HCT116 (cell line): ENCODE measurements at regions not wholly inside any gene's neighbourhood (a gene's known extent, or its start where the extent isn't known, plus 50 kb on each side); places are given as distances from the start of the nearest gene placed in this dataset.

Source experiments
- ATAC-seq: fragments of 200-7000 bp; cut with Tn5 transposase; 2 replicates; pipeline ENCODE4 v1.9.1; 2020; ENCODE audit warnings: mild to moderate bottlenecking, moderate library complexity
- BruUV-seq: library from RNA; stranded (reverse); fragments of 400-500 nt; replicated peaks from 2 replicates; lab custom pipeline; 2021; lab: Mats Ljungman, UMichigan
- CTCF ChIA-PET: fragments of 300-600 bp; sonication (Branson Sonifier 250); formaldehyde crosslinking; loops from one replicate; lab custom pipeline; 2021; ENCODE audit warnings: antibody characterized with exemption; lab: Charles Lee
- POLR2A ChIA-PET: fragments of 300-600, 350-600 bp; sonication (Branson Sonifier 250); formaldehyde crosslinking; loops from one replicate; lab custom pipeline; 2021; ENCODE audit warnings: antibody characterized with exemption; lab: Charles Lee
- RAD21 ChIA-PET, 2 experiments: fragments of 300-600 bp; sonication (Branson Sonifier 250); formaldehyde crosslinking; loops; one replicate each; lab custom pipeline; 2023; ENCODE audit warnings: low total read pairs in 2 of 2; ENCODE audit not compliant: uncharacterized antibody in 2 of 2, unreplicated experiment in 2 of 2, low non-redundant PET in 1 of 2; lab: Charles Lee
- DNase-seq: peaks from one replicate; pipeline ENCODE4 v3.0.0-alpha.2; 2010; ENCODE audit warnings: low read depth, low spot score
- H2AFZ ChIP-seq: fragments of 200-600 bp; shearing (Covaris generic), sonication (generic); 2 replicates; pipeline ENCODE4 v1.6.1; 2017; ENCODE audit warnings: low read depth, mixed run types, mixed read lengths, antibody characterized with exemption, low read length; ENCODE audit not compliant: poor library complexity, severe bottlenecking
- H3K27ac ChIP-seq: 2 replicates; pipeline ENCODE4 v1.5.1; 2012; ENCODE audit warnings: low read depth, low read length
- H3K27me3 ChIP-seq: fragments of 200-600 bp; sonication (generic); 2 replicates; pipeline ENCODE4 v1.6.1; 2016; ENCODE audit warnings: mixed run types, low read length, mixed read lengths; ENCODE audit not compliant: insufficient read depth
- H3K36me3 ChIP-seq, 2 experiments: fragments of 200-500 bp in 1 of 2; fragments of 200-600 bp in 1 of 2; sonication (Bioruptor generic) in 1 of 2; sonication (generic) in 1 of 2; 2 replicates each; pipeline versions ENCODE4 v1.5.1 to v1.6.1; 2014 to 2016; ENCODE audit warnings: low read length in 2 of 2, inconsistent platforms in 1 of 2, mixed read lengths in 1 of 2, mixed run types in 1 of 2; ENCODE audit not compliant: insufficient read depth in 2 of 2, control insufficient read depth in 1 of 2
- H3K4me1 ChIP-seq, 2 experiments: fragments of 200-600 bp in 1 of 2; sonication (generic) in 1 of 2; 2 replicates each; pipeline versions ENCODE4 v1.5.1 to v1.6.1; 2012 to 2017; ENCODE audit warnings: low read length in 2 of 2, inconsistent platforms in 1 of 2, mild to moderate bottlenecking in 1 of 2, mixed read lengths in 1 of 2, mixed run types in 1 of 2, moderate library complexity in 1 of 2; ENCODE audit not compliant: insufficient read depth in 2 of 2, control insufficient read depth in 1 of 2
- H3K4me2 ChIP-seq: fragments of 200-600 bp; sonication (generic); 2 replicates; pipeline ENCODE4 v1.6.1; 2017; ENCODE audit warnings: mixed run types, low read length, mixed read lengths
- H3K4me3 ChIP-seq, 2 experiments: fragments of 200-600 bp in 1 of 2; sonication (generic) in 1 of 2; replicated peaks in 1 of 2; 2 replicates each; pipeline ENCODE4 v1.5.1; 2011 to 2016; ENCODE audit warnings: low read length in 2 of 2, control low read depth in 1 of 2, low read depth in 1 of 2, mild to moderate bottlenecking in 1 of 2, mixed read lengths in 1 of 2, mixed run types in 1 of 2
- H3K79me2 ChIP-seq: fragments of 200-600 bp; sonication (generic); 2 replicates; pipeline ENCODE4 v1.6.1; 2017; ENCODE audit warnings: mild to moderate bottlenecking, mixed run types, low read length, moderate library complexity, mixed read lengths; ENCODE audit not compliant: insufficient read depth
- H3K9ac ChIP-seq: fragments of 200-600 bp; sonication (generic); 2 replicates; pipeline ENCODE4 v1.6.1; 2016; ENCODE audit warnings: low read length, mixed read lengths
- H3K9me2 ChIP-seq: fragments of 200-600 bp; sonication (generic), shearing (Covaris generic); 2 replicates; pipeline ENCODE4 v1.6.1; 2017; ENCODE audit warnings: mixed run types, mild to moderate bottlenecking, moderate library complexity; ENCODE audit not compliant: insufficient read depth
- H3K9me3 ChIP-seq, 2 experiments: fragments of 200-500 bp in 1 of 2; fragments of 200-600 bp in 1 of 2; sonication (Bioruptor generic) in 1 of 2; sonication (generic) in 1 of 2; 2 replicates each; pipeline ENCODE4 v1.6.1; 2014 to 2017; ENCODE audit warnings: low read length in 2 of 2, mixed read lengths in 2 of 2, inconsistent platforms in 1 of 2, low read depth in 1 of 2, mild to moderate bottlenecking in 1 of 2, mixed run types in 1 of 2, moderate library complexity in 1 of 2; ENCODE audit not compliant: control insufficient read depth in 1 of 2, insufficient read depth in 1 of 2
- H4K20me1 ChIP-seq: fragments of 200-600 bp; sonication (generic), shearing (Covaris generic); 2 replicates; pipeline ENCODE4 v1.6.1; 2017; ENCODE audit warnings: mixed run types, mild to moderate bottlenecking, moderate library complexity; ENCODE audit not compliant: insufficient read depth
- ATF3 ChIP-seq: IDR thresholded peaks from 2 replicates; pipeline ENCODE4 v1.6.1; 2012
- CBX3 ChIP-seq: IDR thresholded peaks from 2 replicates; pipeline ENCODE4 v1.6.1; 2012; ENCODE audit warnings: low read depth
- CEBPB ChIP-seq: IDR thresholded peaks from 2 replicates; pipeline ENCODE4 v1.6.1; 2012; ENCODE audit warnings: low read depth
- EGR1 ChIP-seq: IDR thresholded peaks from 2 replicates; pipeline ENCODE4 v1.6.1; 2012; ENCODE audit warnings: low read depth
- EZH2 ChIP-seq: fragments of 200-600 bp; sonication (generic); IDR thresholded peaks from 2 replicates; pipeline ENCODE4 v1.6.1; 2017; ENCODE audit warnings: antibody characterized with exemption, mixed run types
- FOSL1 ChIP-seq: IDR thresholded peaks from 2 replicates; pipeline ENCODE4 v1.6.1; 2012; ENCODE audit warnings: low read depth
- JUND ChIP-seq: IDR thresholded peaks from 2 replicates; pipeline ENCODE4 v1.6.1; 2012
- POLR2A ChIP-seq: IDR thresholded peaks from 2 replicates; pipeline ENCODE4 v1.7.0; 2011; ENCODE audit warnings: borderline replicate concordance; ENCODE audit not compliant: insufficient read depth, insufficient read length; ENCODE audit errors: extremely low read depth
- POLR2AphosphoS5 ChIP-seq: IDR thresholded peaks from 2 replicates; pipeline ENCODE4 v1.6.1; 2011; ENCODE audit warnings: mild to moderate bottlenecking, low read depth, low read length, moderate library complexity
- REST ChIP-seq: IDR thresholded peaks from 2 replicates; pipeline ENCODE4 v1.6.1; 2012; ENCODE audit warnings: low read depth
- SIN3A ChIP-seq: IDR thresholded peaks from 2 replicates; pipeline ENCODE4 v1.6.1; 2012; ENCODE audit warnings: low read depth
- SP1 ChIP-seq: IDR thresholded peaks from 2 replicates; pipeline ENCODE4 v1.6.1; 2012; ENCODE audit warnings: low read depth
- ZBTB33 ChIP-seq: IDR thresholded peaks from 2 replicates; pipeline ENCODE4 v1.6.1; 2011; ENCODE audit warnings: mild to moderate bottlenecking, low read length, moderate library complexity; ENCODE audit not compliant: insufficient replicate concordance; ENCODE audit errors: extremely low read depth
- ZNF274 ChIP-seq: fragments of 200-500 bp; sonication (Bioruptor generic); IDR thresholded peaks from 2 replicates; pipeline ENCODE4 v1.6.1; 2014; ENCODE audit warnings: mild to moderate bottlenecking, low read depth, low read length, inconsistent platforms
- intact Hi-C: fragments of 100-400 bp; cut with micrococcal nuclease; formaldehyde crosslinking; loops from 2 replicates; pipeline ENCODE4 v1.10.0; 2022
- TF ChIP-seq, protein P1 (sequence below): IDR thresholded peaks from 2 replicates; pipeline ENCODE4 v1.6.1; 2012

GRCh38 chr7:80298201-80298600 lies 163.6 kb downstream of the GNAI1 start:
- no peak overlapping the region for H3K4me2 ChIP-seq
- no peaks in the 10 kb centered on the region for H4K20me1 ChIP-seq
- H3K4me3 ChIP-seq: no peak overlapping the region
- H3K9me2 ChIP-seq: no peaks in the 10 kb centered on the region
- ChIA-PET POLR2A (no interaction called here), RAD21 (no interaction called here), CTCF (no interaction called here)
- no peak for DNase-seq
- H2AFZ ChIP-seq: peak overlapping the region; percentile 40
- no peaks in the 10 kb centered on the region for H3K79me2 ChIP-seq
- no peak overlapping the region for H3K27ac ChIP-seq
- H3K27me3 ChIP-seq: no peaks in the 10 kb centered on the region
- H3K9ac ChIP-seq: no peak overlapping the region
- TF ChIP-seq JUND (no peak), ZBTB33 (no peak), EGR1 (no peak), SP1 (no peak), CBX3 (no peak), REST (no peak), ZNF274 (no peak), SIN3A (no peak), FOSL1 (no peak), ATF3 (no peak), POLR2AphosphoS5 (no peak), EZH2 (no peak), CEBPB (no peak), POLR2A (no peak)
- TF ChIP-seq, protein P1, sequence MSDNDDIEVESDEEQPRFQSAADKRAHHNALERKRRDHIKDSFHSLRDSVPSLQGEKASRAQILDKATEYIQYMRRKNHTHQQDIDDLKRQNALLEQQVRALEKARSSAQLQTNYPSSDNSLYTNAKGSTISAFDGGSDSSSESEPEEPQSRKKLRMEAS: no peak
- H3K36me3 ChIP-seq: no peaks in the 10 kb centered on the region
- no peaks in the 10 kb centered on the region for H3K4me1 ChIP-seq
- intact Hi-C loops: no loop called here
- no TSS peak for BruUV-seq
- H3K9me3 ChIP-seq: no peaks in the 10 kb centered on the region; a peak in 1 of 4 replicates
- ATAC-seq: no peak
